G401 (cell line): ENCODE measurements at regions not wholly inside any gene's neighbourhood (a gene's known extent, or its start where the extent isn't known, plus 50 kb on each side); places are given as distances from the start of the nearest gene placed in this dataset.

Experiments
- DNase-seq: peaks from one replicate; pipeline ENCODE4 v3.0.0-alpha.2; 2015; ENCODE audit warnings: low spot score
- in situ Hi-C: cut with HindIII; loops from 2 replicates; pipeline ENCODE4 v1.10.0; 2016; ENCODE audit warnings: low sequenced_read_pairs, mixed read lengths

- in situ Hi-C loops, result no loop called here
- no peak for DNase-seq
These were observed 443.8 kb upstream of the MANEA start for GRCh38 chr6:95133578-95133977.

GRCh38 chr6:95135182-95135581 is 442.2 kb upstream of the MANEA start:
- in situ Hi-C loops, result no loop called here
- DNase-seq, result no peak

GRCh38 chr6:95142101-95142500 is 435.2 kb upstream of the MANEA start:
- DNase-seq, result no peak
- in situ Hi-C loops, result no loop called here

GRCh38 chr6:95142661-95143335 is 434.5 kb upstream of the MANEA start:
- no peak for DNase-seq
- in situ Hi-C loops, result no loop called here

- in situ Hi-C loops, result no loop called here
- no peak for DNase-seq
These were observed 433.7 kb upstream of the MANEA start for GRCh38 chr6:95143408-95144180.

- in situ Hi-C loops, result no loop called here
- no peak for DNase-seq
These were observed 431.9 kb upstream of the MANEA start for GRCh38 chr6:95145457-95145856.

- no peak for DNase-seq
- in situ Hi-C loops, result no loop called here
These were observed 417.8 kb upstream of the MANEA start for GRCh38 chr6:95159557-95159956.

GRCh38 chr6:95169775-95170174 is 407.6 kb upstream of the MANEA start:
- DNase-seq, result no peak
- in situ Hi-C loops, result no loop called here

- in situ Hi-C loops, result no loop called here
These were observed 401.2 kb upstream of the MANEA start for GRCh38 chr6:95175927-95176675.

GRCh38 chr6:95185874-95186273 is 391.5 kb upstream of the MANEA start:
- in situ Hi-C loops, result no loop called here

More at GRCh38 chr6:95175927-95176675, 401.2 kb upstream of the MANEA start:
- no peak for DNase-seq

GRCh38 chr6:95186710-95187109 is 390.6 kb upstream of the MANEA start:
- in situ Hi-C loops, result no loop called here

More at GRCh38 chr6:95185874-95186273, 391.5 kb upstream of the MANEA start:
- no peak for DNase-seq

GRCh38 chr6:95197590-95197989 is 379.7 kb upstream of the MANEA start:
- in situ Hi-C loops, result no loop called here
- DNase-seq, result no peak

More at GRCh38 chr6:95186710-95187109, 390.6 kb upstream of the MANEA start:
- DNase-seq, result no peak

GRCh38 chr6:95203153-95203754 is 374.1 kb upstream of the MANEA start:
- in situ Hi-C loops, result no loop called here
- DNase-seq, result peak; percentile 10

GRCh38 chr6:95204178-95204577 is 373.2 kb upstream of the MANEA start:
- DNase-seq, result no peak
- in situ Hi-C loops, result no loop called here

- DNase-seq, result peak; percentile 10
- in situ Hi-C loops, result no loop called here
These were observed 368.7 kb upstream of the MANEA start for GRCh38 chr6:95208621-95209020.

GRCh38 chr6:95209074-95209473 is 368.3 kb upstream of the MANEA start:
- DNase-seq, result no peak
- in situ Hi-C loops, result no loop called here

- in situ Hi-C loops, result no loop called here
- DNase-seq, result no peak
These were observed 360.8 kb upstream of the MANEA start for GRCh38 chr6:95216555-95216954.

- DNase-seq, result no peak
- in situ Hi-C loops, result no loop called here
These were observed 350.0 kb upstream of the MANEA start for GRCh38 chr6:95227351-95227750.

GRCh38 chr6:95228636-95229035 is 348.7 kb upstream of the MANEA start:
- in situ Hi-C loops, result no loop called here
- no peak for DNase-seq
